GM12878 (cell line): ENCODE measurements at regions not wholly inside any gene's neighbourhood (a gene's known extent, or its start where the extent isn't known, plus 50 kb on each side); places are given as distances from the start of the nearest gene placed in this dataset.
A peak's percentile ranks its signal among the peaks of the same experiment; 100 is the strongest.

Experiments
- ATAC-seq: fragments of 200-7000 bp; cut with Tn5 transposase; 3 replicates; pipeline ENCODE4 v1.9.1; 2020; ENCODE audit warnings: mild to moderate bottlenecking, moderate library complexity
- BruUV-seq: library from RNA; stranded (reverse); fragments of 400-500 nt; replicated peaks from 2 replicates; lab custom pipeline; 2021; lab: Mats Ljungman, UMichigan
- CTCF ChIA-PET: fragments of 300-600 bp; sonication (Branson Sonifier 250); formaldehyde crosslinking; extraction: SDS; loops from one replicate; lab custom pipeline; 2021; ENCODE audit warnings: inconsistent platforms; lab: Yijun Ruan, JAX
- POLR2A ChIA-PET: fragments of 350-600 bp; formaldehyde crosslinking; extraction: SDS; loops from one replicate; lab custom pipeline; 2021; ENCODE audit warnings: inconsistent platforms; lab: Charles Lee
- RAD21 ChIA-PET: fragments of 300-600 bp; sonication (Branson Sonifier 250); formaldehyde crosslinking; loops from one replicate; lab custom pipeline; 2023; ENCODE audit warnings: antibody characterized with exemption; ENCODE audit not compliant: unreplicated experiment; lab: Charles Lee
- SMC1A ChIA-PET: fragments of 300-600 bp; sonication (Branson Sonifier 250); formaldehyde crosslinking; loops from one replicate; lab custom pipeline; 2023; ENCODE audit not compliant: unreplicated experiment, uncharacterized antibody; lab: Charles Lee
- DNase-seq: peaks from one replicate; pipeline ENCODE4 v3.0.0-alpha.2; 2011; ENCODE audit warnings: low read depth, low spot score
- FAIRE-seq: peaks from 3 replicates; lab custom pipeline; 2011; peaks lifted over from hg19 to GRCh38; lab: Jason Lieb, UNC
- H2AFZ ChIP-seq: 2 replicates; pipeline ENCODE4 v1.6.0; 2011; ENCODE audit warnings: low read depth, low read length, control low read depth; ENCODE audit not compliant: control insufficient read depth
- H3K27ac ChIP-seq: 2 replicates; pipeline ENCODE4 v1.5.1; 2011; ENCODE audit warnings: control low read depth; ENCODE audit not compliant: control insufficient read depth, insufficient read depth
- H3K27me3 ChIP-seq, 2 experiments: replicated peaks in 1 of 2; 2 replicates each; pipeline versions ENCODE4 v1.6.0 to v1.6.1; 2011; ENCODE audit warnings: low read length in 1 of 2; ENCODE audit not compliant: control insufficient read depth in 2 of 2, insufficient read depth in 2 of 2
- H3K36me3 ChIP-seq, 2 experiments: 2 replicates each; pipeline ENCODE4 v1.5.1; 2011; ENCODE audit warnings: low read length in 1 of 2; ENCODE audit not compliant: control insufficient read depth in 2 of 2, insufficient read depth in 2 of 2
- H3K4me1 ChIP-seq: 2 replicates; pipeline ENCODE4 v1.6.1; 2011; ENCODE audit warnings: mild to moderate bottlenecking, low read length, moderate library complexity, mixed read lengths; ENCODE audit not compliant: control insufficient read depth, insufficient read depth
- H3K4me2 ChIP-seq: 2 replicates; pipeline ENCODE4 v1.6.0; 2011; ENCODE audit warnings: control low read depth; ENCODE audit not compliant: control insufficient read depth, insufficient read depth
- H3K4me3 ChIP-seq: fragments of 200-600 bp; sonication (generic); 2 replicates; pipeline ENCODE4 v1.5.1; 2016
- H3K79me2 ChIP-seq: 2 replicates; pipeline ENCODE4 v1.6.0; 2011; ENCODE audit warnings: low read length; ENCODE audit not compliant: control insufficient read depth, insufficient read depth
- H3K9ac ChIP-seq: 2 replicates; pipeline ENCODE4 v1.8.0; 2011; ENCODE audit warnings: low read length, control low read depth, mixed read lengths; ENCODE audit not compliant: control insufficient read depth, insufficient read depth
- H3K9me3 ChIP-seq: replicated peaks from 3 replicates; pipeline ENCODE4 v1.5.1; 2011; ENCODE audit warnings: mild to moderate bottlenecking, low read length; ENCODE audit not compliant: control insufficient read depth, insufficient read depth
- H4K20me1 ChIP-seq: 2 replicates; pipeline ENCODE4 v1.6.0; 2011; ENCODE audit not compliant: control insufficient read depth, insufficient read depth
- FOXK2 ChIP-seq: fragments of 450-650 bp; IDR thresholded peaks from 2 replicates; pipeline ENCODE4 v1.6.1; 2017; ENCODE audit warnings: mild to moderate bottlenecking, moderate library complexity
- GABPA ChIP-seq: IDR thresholded peaks from 2 replicates; pipeline ENCODE4 v1.6.1; 2014; ENCODE audit warnings: antibody characterized with exemption, low read depth, mild to moderate bottlenecking, inconsistent platforms
- NBN ChIP-seq: fragments of 450-650 bp; IDR thresholded peaks from 2 replicates; pipeline ENCODE4 v1.6.1; 2016
- RCOR1 ChIP-seq: conservative IDR thresholded peaks from 2 replicates; pipeline ENCODE4 v1.6.1; 2012; ENCODE audit warnings: low read depth, low read length, improper control_type of control experiment
- ZNF622 ChIP-seq: fragments of 450-650 bp; IDR thresholded peaks from 2 replicates; pipeline ENCODE4 v1.6.1; 2017; ENCODE audit warnings: mild to moderate bottlenecking, inconsistent platforms
- WGBS: methylation state at CpG from one replicate; pipeline ENCODE4 v1.1.6; 2016; ENCODE audit warnings: low lambda C conversion rate; ENCODE audit not compliant: insufficient replicate concordance, insufficient coverage; ENCODE audit errors: missing lambda C conversion rate; 5-methylcytosine and 5-hydroxymethylcytosine counted together
- in situ Hi-C: fragments of 300-500 bp; cut with MboI; formaldehyde crosslinking; loops from 9 replicates; pipeline ENCODE4 v1.14.3; 2018; ENCODE audit warnings: mixed read lengths
- intact Hi-C: fragments of 100-400 bp; cut with micrococcal nuclease; formaldehyde crosslinking; loops from one replicate; pipeline ENCODE4 v1.14.2; 2022; ENCODE audit not compliant: unreplicated experiment
- TF ChIP-seq, protein P1 (sequence below): IDR thresholded peaks from 2 replicates; pipeline ENCODE4 v1.6.1; 2011; ENCODE audit warnings: borderline replicate concordance, low read depth, mild to moderate bottlenecking, moderate library complexity, low read length; ENCODE audit not compliant: insufficient read depth, poor library complexity, severe bottlenecking
- TF ChIP-seq, protein P2 (sequence below): fragments of 450-650 bp; formaldehyde crosslinking; IDR thresholded peaks from 2 replicates; pipeline ENCODE4 v1.4.0; 2022; ENCODE audit warnings: mild to moderate bottlenecking, moderate library complexity
- TF ChIP-seq, protein P3 (sequence below): fragments of 450-650 bp; IDR thresholded peaks from 2 replicates; pipeline ENCODE4 v1.6.1; 2017; ENCODE audit warnings: mild to moderate bottlenecking, low read depth, inconsistent platforms; ENCODE audit not compliant: poor library complexity, severe bottlenecking
- TF ChIP-seq, protein P4 (sequence below): fragments of 450-650 bp; IDR thresholded peaks from 2 replicates; pipeline ENCODE4 v1.6.1; 2017; ENCODE audit warnings: antibody characterized with exemption, mild to moderate bottlenecking, moderate library complexity

DNA sequence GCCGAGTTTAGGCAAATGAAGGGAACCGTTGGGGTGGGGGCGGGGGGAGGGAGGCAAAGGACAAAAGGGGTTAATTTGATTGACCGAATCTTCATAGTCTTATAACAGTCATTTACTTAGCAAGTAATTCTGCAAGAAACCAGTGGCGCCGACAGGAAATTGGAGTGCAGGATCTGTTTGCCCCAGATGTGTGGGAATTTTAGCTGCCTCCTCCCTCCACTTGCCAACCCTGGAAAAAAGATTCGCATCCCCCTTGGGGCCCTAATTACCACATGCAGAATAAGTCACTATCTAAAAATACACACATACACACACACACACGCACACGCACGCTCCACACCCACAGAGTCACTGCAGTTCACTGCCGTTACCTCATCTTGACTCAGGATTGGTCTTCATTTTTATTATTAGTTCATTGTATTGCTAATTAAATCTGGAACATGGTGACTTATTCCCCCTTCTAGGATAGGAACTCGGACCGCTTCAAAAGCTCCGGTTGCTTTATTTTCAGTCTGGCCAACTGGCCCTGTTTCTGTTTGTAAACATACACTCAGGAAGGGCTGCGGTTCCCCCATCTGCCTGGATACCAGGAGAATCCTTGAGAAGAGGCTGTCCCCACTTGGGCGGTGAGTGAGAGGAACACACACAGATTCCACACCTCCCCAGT, 241.6 kb upstream of the SALL1 start (continued):
- TF ChIP-seq, protein P1, sequence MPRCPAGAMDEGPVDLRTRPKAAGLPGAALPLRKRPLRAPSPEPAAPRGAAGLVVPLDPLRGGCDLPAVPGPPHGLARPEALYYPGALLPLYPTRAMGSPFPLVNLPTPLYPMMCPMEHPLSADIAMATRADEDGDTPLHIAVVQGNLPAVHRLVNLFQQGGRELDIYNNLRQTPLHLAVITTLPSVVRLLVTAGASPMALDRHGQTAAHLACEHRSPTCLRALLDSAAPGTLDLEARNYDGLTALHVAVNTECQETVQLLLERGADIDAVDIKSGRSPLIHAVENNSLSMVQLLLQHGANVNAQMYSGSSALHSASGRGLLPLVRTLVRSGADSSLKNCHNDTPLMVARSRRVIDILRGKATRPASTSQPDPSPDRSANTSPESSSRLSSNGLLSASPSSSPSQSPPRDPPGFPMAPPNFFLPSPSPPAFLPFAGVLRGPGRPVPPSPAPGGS = peak; percentile 65

DNA sequence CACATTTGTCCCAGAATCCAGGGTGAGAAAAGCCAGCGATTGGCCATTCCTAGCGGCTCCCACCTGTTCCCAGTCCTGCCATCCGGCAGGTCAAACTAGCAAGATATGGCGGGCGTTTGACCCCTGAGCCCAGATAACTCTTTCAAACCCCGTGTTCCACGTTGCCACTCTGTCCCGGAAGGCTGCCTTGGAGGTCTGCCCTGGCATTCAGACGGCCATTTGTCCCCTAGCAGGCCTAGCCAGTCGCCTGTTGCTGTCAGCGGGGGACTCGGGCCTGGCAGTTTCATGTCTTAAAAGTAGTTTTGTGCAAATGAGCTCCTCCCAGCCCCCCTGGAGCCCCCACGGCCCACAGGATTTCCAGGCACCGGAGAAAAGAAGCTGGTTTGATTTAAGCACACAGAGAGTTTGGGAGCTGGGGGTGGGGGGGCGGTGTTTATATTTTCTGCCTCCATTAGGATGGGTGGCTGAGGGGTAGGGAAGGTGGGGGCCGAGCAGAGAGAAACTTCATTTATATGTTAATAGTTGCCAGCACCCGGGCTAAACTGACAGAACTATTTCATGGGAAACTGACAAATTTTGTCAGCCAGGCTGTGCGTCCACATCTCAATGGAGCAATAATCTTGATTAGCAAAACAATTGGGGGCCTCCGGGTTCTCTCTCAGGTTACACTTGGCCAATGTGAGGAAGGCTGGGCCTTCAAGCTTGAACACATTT, 240.9 kb upstream of the SALL1 start:
- Histone ChIP-seq H3K4me2 (no peak overlapping the region), H3K9me3 (no peaks in the 10 kb centered on the region), H3K27ac (no peak overlapping the region), H3K9ac (no peak overlapping the region), H3K4me1 (no peaks in the 10 kb centered on the region), H3K27me3 (no peaks in the 10 kb centered on the region), H3K4me3 (no peak overlapping the region), H4K20me1 (no peaks in the 10 kb centered on the region), H3K36me3 (no peaks in the 10 kb centered on the region), H2AFZ (no peak overlapping the region), H3K79me2 (no peaks in the 10 kb centered on the region)
- POLR2A ChIA-PET = no interaction called here
- in situ Hi-C loops = no loop called here
- 28% methylated on average over 19 of the region's 19 CpGs for whole genome bisulfite sequencing
- RAD21 ChIA-PET = interaction anchor here (1.2 kb wide), 2 partner anchors 10 to 248 kb away, joined by 3 to 4 read pairs; no protein-coding TSS in a partner anchor
- CTCF ChIA-PET = no interaction called here
- DNase-seq = no peak
- intact Hi-C loops = no loop called here
- BruUV-seq = no TSS peak
- no peak for FAIRE-seq
- SMC1A ChIA-PET = interaction anchor here (1.2 kb wide), 1 partner anchor 10 kb away, joined by 3 read pairs; no protein-coding TSS in a partner anchor
- no peak for ATAC-seq
- TF ChIP-seq, protein P2, sequence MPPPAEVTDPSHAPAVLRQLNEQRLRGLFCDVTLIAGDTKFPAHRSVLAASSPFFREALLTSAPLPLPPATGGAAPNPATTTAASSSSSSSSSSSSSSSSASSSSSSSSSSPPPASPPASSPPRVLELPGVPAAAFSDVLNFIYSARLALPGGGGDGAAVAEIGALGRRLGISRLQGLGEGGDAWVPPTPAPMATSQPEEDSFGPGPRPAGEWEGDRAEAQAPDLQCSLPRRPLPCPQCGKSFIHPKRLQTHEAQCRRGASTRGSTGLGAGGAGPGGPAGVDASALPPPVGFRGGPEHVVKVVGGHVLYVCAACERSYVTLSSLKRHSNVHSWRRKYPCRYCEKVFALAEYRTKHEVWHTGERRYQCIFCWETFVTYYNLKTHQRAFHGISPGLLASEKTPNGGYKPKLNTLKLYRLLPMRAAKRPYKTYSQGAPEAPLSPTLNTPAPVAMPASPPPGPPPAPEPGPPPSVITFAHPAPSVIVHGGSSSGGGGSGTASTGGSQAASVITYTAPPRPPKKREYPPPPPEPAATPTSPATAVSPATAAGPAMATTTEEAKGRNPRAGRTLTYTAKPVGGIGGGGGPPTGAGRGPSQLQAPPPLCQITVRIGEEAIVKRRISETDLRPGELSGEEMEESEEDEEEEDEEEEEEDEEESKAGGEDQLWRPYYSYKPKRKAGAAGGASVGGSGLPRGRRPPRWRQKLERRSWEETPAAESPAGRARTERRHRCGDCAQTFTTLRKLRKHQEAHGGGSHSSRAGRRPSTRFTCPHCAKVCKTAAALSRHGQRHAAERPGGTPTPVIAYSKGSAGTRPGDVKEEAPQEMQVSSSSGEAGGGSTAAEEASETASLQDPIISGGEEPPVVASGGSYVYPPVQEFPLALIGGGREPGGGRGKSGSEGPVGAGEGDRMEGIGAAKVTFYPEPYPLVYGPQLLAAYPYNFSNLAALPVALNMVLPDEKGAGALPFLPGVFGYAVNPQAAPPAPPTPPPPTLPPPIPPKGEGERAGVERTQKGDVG (CRISPR knock-in tag) = no peak
- TF ChIP-seq, protein P3, sequence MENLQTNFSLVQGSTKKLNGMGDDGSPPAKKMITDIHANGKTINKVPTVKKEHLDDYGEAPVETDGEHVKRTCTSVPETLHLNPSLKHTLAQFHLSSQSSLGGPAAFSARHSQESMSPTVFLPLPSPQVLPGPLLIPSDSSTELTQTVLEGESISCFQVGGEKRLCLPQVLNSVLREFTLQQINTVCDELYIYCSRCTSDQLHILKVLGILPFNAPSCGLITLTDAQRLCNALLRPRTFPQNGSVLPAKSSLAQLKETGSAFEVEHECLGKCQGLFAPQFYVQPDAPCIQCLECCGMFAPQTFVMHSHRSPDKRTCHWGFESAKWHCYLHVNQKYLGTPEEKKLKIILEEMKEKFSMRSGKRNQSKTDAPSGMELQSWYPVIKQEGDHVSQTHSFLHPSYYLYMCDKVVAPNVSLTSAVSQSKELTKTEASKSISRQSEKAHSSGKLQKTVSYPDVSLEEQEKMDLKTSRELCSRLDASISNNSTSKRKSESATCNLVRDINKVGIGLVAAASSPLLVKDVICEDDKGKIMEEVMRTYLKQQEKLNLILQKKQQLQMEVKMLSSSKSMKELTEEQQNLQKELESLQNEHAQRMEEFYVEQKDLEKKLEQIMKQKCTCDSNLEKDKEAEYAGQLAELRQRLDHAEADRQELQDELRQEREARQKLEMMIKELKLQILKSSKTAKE = no peak
- TF ChIP-seq NBN (no peak), GABPA (no peak), RCOR1 (no peak), ZNF622 (no peak), FOXK2 (no peak)
- TF ChIP-seq, protein P4, sequence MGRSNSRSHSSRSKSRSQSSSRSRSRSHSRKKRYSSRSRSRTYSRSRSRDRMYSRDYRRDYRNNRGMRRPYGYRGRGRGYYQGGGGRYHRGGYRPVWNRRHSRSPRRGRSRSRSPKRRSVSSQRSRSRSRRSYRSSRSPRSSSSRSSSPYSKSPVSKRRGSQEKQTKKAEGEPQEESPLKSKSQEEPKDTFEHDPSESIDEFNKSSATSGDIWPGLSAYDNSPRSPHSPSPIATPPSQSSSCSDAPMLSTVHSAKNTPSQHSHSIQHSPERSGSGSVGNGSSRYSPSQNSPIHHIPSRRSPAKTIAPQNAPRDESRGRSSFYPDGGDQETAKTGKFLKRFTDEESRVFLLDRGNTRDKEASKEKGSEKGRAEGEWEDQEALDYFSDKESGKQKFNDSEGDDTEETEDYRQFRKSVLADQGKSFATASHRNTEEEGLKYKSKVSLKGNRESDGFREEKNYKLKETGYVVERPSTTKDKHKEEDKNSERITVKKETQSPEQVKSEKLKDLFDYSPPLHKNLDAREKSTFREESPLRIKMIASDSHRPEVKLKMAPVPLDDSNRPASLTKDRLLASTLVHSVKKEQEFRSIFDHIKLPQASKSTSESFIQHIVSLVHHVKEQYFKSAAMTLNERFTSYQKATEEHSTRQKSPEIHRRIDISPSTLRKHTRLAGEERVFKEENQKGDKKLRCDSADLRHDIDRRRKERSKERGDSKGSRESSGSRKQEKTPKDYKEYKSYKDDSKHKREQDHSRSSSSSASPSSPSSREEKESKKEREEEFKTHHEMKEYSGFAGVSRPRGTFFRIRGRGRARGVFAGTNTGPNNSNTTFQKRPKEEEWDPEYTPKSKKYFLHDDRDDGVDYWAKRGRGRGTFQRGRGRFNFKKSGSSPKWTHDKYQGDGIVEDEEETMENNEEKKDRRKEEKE = no peak
